ENCODE measurements at regions not wholly inside any gene's neighbourhood (a gene's known extent, or its start where the extent isn't known, plus 50 kb on each side); places are given as distances from the start of the nearest gene placed in this dataset.

GRCh38 chr2:58913082-58913726 is 672.1 kb upstream of the FANCL start:
- TF ChIP-seq POLR2AphosphoS5 (IDR thresholded peaks at IDR 0.05) (no peak), POLR2A (IDR thresholded peaks at IDR 0.05) (no peak)
